Brain microvascular endothelial cell (primary cell): ENCODE measurements at regions not wholly inside any gene's neighbourhood (a gene's known extent, or its start where the extent isn't known, plus 50 kb on each side); places are given as distances from the start of the nearest gene placed in this dataset.

ENCODE experiments used
- DNase-seq: peaks from one replicate; pipeline ENCODE4 v3.0.0-alpha.2; 2020
- H3K27ac ChIP-seq: fragments of 250-450 bp; sonication (Bioruptor Pico); 2 replicates; pipeline ENCODE4 v1.5.1; 2020; ENCODE audit warnings: mild to moderate bottlenecking, moderate library complexity
- H3K27me3 ChIP-seq: fragments of 250-450 bp; sonication (Bioruptor Pico); replicated peaks from 2 replicates; pipeline ENCODE4 v1.5.1; 2020; ENCODE audit warnings: mild to moderate bottlenecking
- H3K36me3 ChIP-seq: fragments of 250-450 bp; sonication (Bioruptor Pico); replicated peaks from 2 replicates; pipeline ENCODE4 v1.5.1; 2020; ENCODE audit warnings: mild to moderate bottlenecking
- H3K4me3 ChIP-seq: 2 replicates; pipeline ENCODE4 v1.5.1; 2011; ENCODE audit warnings: low read depth, mild to moderate bottlenecking, control low read depth, low read length, moderate library complexity
- in situ Hi-C: cut with HindIII; loops from 2 replicates; pipeline ENCODE4 v1.10.0; 2017; ENCODE audit warnings: low sequenced_read_pairs, low pct_ligation_motif_present
- TF ChIP-seq, protein P1 (sequence below): IDR thresholded peaks from 2 replicates; pipeline ENCODE4 v1.5.1; 2011; ENCODE audit warnings: low read depth, mild to moderate bottlenecking, moderate library complexity, low read length, control low read depth, inconsistent platforms; ENCODE audit errors: missing control alignments

DNA sequence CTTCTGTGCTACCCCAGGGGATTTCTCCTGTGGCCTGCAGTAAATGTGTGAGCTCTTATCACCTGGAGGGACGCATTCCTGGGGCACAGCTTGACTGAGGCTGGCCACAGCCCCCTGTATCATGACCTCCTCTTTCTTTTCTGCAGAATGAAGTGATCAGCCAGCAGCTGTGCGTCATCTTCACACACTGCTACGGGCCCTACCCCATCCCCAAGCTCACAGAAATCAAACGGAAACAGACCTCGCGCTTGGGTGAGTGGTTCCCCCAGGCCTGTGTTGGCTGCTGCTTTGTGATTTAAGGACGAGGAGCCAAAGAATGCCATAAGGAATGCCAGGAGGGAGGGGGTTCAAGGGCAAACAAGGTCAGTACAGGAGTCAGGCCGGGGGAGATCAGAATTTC is 50.5 kb upstream of the PWP1 start:
- DNase-seq = no peak
- in situ Hi-C loops = no loop called here
- TF ChIP-seq, protein P1, sequence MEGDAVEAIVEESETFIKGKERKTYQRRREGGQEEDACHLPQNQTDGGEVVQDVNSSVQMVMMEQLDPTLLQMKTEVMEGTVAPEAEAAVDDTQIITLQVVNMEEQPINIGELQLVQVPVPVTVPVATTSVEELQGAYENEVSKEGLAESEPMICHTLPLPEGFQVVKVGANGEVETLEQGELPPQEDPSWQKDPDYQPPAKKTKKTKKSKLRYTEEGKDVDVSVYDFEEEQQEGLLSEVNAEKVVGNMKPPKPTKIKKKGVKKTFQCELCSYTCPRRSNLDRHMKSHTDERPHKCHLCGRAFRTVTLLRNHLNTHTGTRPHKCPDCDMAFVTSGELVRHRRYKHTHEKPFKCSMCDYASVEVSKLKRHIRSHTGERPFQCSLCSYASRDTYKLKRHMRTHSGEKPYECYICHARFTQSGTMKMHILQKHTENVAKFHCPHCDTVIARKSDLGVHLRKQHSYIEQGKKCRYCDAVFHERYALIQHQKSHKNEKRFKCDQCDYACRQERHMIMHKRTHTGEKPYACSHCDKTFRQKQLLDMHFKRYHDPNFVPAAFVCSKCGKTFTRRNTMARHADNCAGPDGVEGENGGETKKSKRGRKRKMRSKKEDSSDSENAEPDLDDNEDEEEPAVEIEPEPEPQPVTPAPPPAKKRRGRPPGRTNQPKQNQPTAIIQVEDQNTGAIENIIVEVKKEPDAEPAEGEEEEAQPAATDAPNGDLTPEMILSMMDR = no peak

More for the DNA sequence above, 50.5 kb upstream of the PWP1 start:
- Histone ChIP-seq H3K27me3 (no peaks in the 10 kb centered on the region), H3K27ac (no peak overlapping the region), H3K4me3 (no peak overlapping the region), H3K36me3 (no peaks in the 10 kb centered on the region)
